HL-60 (cell line): ENCODE measurements at regions not wholly inside any gene's neighbourhood (a gene's known extent, or its start where the extent isn't known, plus 50 kb on each side); places are given as distances from the start of the nearest gene placed in this dataset.

ENCODE experiments used
- POLR2AphosphoS5 ChIP-seq: IDR thresholded peaks from 2 replicates; pipeline ENCODE4 v1.6.1; 2012; ENCODE audit warnings: low read depth
- TF ChIP-seq, protein P1 (sequence below): IDR thresholded peaks from one replicate; pipeline ENCODE4 v1.5.1; 2011; ENCODE audit warnings: low read length, control low read depth, inconsistent platforms; ENCODE audit not compliant: insufficient read depth
- TF ChIP-seq, protein P2 (sequence below): IDR thresholded peaks from 2 replicates; pipeline ENCODE4 v1.6.1; 2012; ENCODE audit warnings: low read depth; ENCODE audit not compliant: insufficient replicate concordance

DNA sequence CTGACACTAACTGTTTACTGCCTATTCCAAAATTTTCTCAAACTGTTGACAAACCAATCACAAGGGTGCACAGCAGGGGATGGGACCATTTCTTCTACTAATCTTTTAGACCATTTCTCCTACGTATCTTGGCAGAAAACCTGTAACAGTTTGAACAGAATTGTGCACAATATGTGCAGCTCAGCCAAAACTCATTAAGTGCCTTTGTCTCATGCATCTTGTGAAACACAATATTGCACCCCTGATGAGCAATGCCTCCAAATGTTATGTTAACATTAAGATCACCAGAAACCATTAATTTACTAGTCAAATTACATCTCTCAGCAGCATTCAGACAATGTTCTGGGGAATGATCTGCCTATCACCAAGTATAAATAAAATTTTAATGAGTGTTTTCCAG, 247.5 kb downstream of the NRIP1 start:
- no peak for TF ChIP-seq POLR2AphosphoS5
- TF ChIP-seq, protein P1, sequence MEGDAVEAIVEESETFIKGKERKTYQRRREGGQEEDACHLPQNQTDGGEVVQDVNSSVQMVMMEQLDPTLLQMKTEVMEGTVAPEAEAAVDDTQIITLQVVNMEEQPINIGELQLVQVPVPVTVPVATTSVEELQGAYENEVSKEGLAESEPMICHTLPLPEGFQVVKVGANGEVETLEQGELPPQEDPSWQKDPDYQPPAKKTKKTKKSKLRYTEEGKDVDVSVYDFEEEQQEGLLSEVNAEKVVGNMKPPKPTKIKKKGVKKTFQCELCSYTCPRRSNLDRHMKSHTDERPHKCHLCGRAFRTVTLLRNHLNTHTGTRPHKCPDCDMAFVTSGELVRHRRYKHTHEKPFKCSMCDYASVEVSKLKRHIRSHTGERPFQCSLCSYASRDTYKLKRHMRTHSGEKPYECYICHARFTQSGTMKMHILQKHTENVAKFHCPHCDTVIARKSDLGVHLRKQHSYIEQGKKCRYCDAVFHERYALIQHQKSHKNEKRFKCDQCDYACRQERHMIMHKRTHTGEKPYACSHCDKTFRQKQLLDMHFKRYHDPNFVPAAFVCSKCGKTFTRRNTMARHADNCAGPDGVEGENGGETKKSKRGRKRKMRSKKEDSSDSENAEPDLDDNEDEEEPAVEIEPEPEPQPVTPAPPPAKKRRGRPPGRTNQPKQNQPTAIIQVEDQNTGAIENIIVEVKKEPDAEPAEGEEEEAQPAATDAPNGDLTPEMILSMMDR, result no peak
- TF ChIP-seq, protein P2, sequence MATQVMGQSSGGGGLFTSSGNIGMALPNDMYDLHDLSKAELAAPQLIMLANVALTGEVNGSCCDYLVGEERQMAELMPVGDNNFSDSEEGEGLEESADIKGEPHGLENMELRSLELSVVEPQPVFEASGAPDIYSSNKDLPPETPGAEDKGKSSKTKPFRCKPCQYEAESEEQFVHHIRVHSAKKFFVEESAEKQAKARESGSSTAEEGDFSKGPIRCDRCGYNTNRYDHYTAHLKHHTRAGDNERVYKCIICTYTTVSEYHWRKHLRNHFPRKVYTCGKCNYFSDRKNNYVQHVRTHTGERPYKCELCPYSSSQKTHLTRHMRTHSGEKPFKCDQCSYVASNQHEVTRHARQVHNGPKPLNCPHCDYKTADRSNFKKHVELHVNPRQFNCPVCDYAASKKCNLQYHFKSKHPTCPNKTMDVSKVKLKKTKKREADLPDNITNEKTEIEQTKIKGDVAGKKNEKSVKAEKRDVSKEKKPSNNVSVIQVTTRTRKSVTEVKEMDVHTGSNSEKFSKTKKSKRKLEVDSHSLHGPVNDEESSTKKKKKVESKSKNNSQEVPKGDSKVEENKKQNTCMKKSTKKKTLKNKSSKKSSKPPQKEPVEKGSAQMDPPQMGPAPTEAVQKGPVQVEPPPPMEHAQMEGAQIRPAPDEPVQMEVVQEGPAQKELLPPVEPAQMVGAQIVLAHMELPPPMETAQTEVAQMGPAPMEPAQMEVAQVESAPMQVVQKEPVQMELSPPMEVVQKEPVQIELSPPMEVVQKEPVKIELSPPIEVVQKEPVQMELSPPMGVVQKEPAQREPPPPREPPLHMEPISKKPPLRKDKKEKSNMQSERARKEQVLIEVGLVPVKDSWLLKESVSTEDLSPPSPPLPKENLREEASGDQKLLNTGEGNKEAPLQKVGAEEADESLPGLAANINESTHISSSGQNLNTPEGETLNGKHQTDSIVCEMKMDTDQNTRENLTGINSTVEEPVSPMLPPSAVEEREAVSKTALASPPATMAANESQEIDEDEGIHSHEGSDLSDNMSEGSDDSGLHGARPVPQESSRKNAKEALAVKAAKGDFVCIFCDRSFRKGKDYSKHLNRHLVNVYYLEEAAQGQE, result no peak
